SK-N-SH (cell line): ENCODE measurements at regions not wholly inside any gene's neighbourhood (a gene's known extent, or its start where the extent isn't known, plus 50 kb on each side); places are given as distances from the start of the nearest gene placed in this dataset.

Source experiments
- CTCF ChIA-PET: fragments of 300-600, 350-600 bp; formaldehyde crosslinking; extraction: SDS; loops from one replicate; lab custom pipeline; 2021; lab: Yijun Ruan, JAX
- POLR2A ChIA-PET: fragments of 350-600 bp; sonication (Branson Sonifier 250); formaldehyde crosslinking; extraction: SDS; loops from one replicate; lab custom pipeline; 2020; ENCODE audit warnings: antibody characterized with exemption, inconsistent platforms; lab: Yijun Ruan, JAX
- DNase-seq: peaks from one replicate; pipeline ENCODE4 v3.0.0; 2012
- H2AFZ ChIP-seq: fragments of 200-600 bp; sonication (generic); 2 replicates; pipeline ENCODE4 v1.8.1; 2016; ENCODE audit warnings: antibody characterized with exemption, mild to moderate bottlenecking, low read depth
- H3F3A ChIP-seq: fragments of 200-600 bp; sonication (generic); replicated peaks from 2 replicates; pipeline ENCODE3; 2016; ENCODE audit warnings: antibody characterized with exemption, mild to moderate bottlenecking; ENCODE audit not compliant: insufficient read depth
- H3K27ac ChIP-seq, 2 experiments: fragments of 200-500 bp in 1 of 2; fragments of 200-600 bp in 1 of 2; sonication (Bioruptor generic) in 1 of 2; sonication (generic), shearing (Covaris generic) in 1 of 2; 2 replicates each; pipeline versions ENCODE4 v1.5.1 to v1.6.1; 2014 to 2016; ENCODE audit warnings: low read depth in 2 of 2, inconsistent platforms in 1 of 2, low read length in 1 of 2, mild to moderate bottlenecking in 1 of 2, mixed read lengths in 1 of 2
- H3K27me3 ChIP-seq: fragments of 200-600 bp; sonication (generic), shearing (Covaris generic); 2 replicates; pipeline ENCODE4 v1.6.1; 2016; ENCODE audit warnings: mixed run types; ENCODE audit not compliant: insufficient read depth
- H3K36me3 ChIP-seq, 2 experiments: fragments of 200-500 bp in 1 of 2; fragments of 200-600 bp in 1 of 2; sonication (Bioruptor generic) in 1 of 2; sonication (generic) in 1 of 2; replicated peaks in 1 of 2; 2 replicates each; pipeline versions ENCODE3 to v1.5.1; 2014 to 2016; ENCODE audit warnings: low read length in 1 of 2, mild to moderate bottlenecking in 1 of 2; ENCODE audit not compliant: insufficient read depth in 2 of 2, control insufficient read depth in 1 of 2
- H3K4me1 ChIP-seq, 2 experiments: fragments of 200-500 bp in 1 of 2; fragments of 200-600 bp in 1 of 2; sonication (Bioruptor generic) in 1 of 2; sonication (generic), shearing (Covaris generic) in 1 of 2; 2 replicates each; pipeline versions ENCODE4 v1.5.1 to v1.6.1; 2014 to 2016; ENCODE audit warnings: low read depth in 1 of 2, low read length in 1 of 2, mixed run types in 1 of 2; ENCODE audit not compliant: insufficient read depth in 2 of 2, control insufficient read depth in 1 of 2
- H3K4me2 ChIP-seq: fragments of 200-600 bp; sonication (generic), shearing (Covaris generic); 2 replicates; pipeline ENCODE4 v1.6.1; 2017; ENCODE audit warnings: mixed run types
- H3K4me3 ChIP-seq, 2 experiments: fragments of 200-500 bp in 1 of 2; fragments of 200-600 bp in 1 of 2; sonication (Bioruptor generic) in 1 of 2; sonication (generic), shearing (Covaris generic) in 1 of 2; 2 replicates each; pipeline versions ENCODE4 v1.5.1 to v1.8.1; 2014 to 2016; ENCODE audit warnings: low read depth in 2 of 2, inconsistent platforms in 1 of 2, low read length in 1 of 2, mild to moderate bottlenecking in 1 of 2, mixed read lengths in 1 of 2, moderate library complexity in 1 of 2
- H3K79me2 ChIP-seq: fragments of 200-600 bp; sonication (generic); 2 replicates; pipeline ENCODE4 v1.8.1; 2017; ENCODE audit warnings: mild to moderate bottlenecking; ENCODE audit not compliant: insufficient read depth
- H3K9ac ChIP-seq: fragments of 200-600 bp; sonication (generic); 2 replicates; pipeline ENCODE4 v1.6.1; 2017; ENCODE audit warnings: mixed run types
- H3K9me2 ChIP-seq: fragments of 200-600 bp; sonication (generic); 2 replicates; pipeline ENCODE4 v1.6.1; 2017; ENCODE audit warnings: mixed run types
- H3K9me3 ChIP-seq: fragments of 200-600 bp; sonication (generic); 2 replicates; pipeline ENCODE4 v1.6.1; 2017; ENCODE audit warnings: mixed run types, mild to moderate bottlenecking, moderate library complexity
- H4K20me1 ChIP-seq: fragments of 200-600 bp; sonication (generic); 2 replicates; pipeline ENCODE4 v1.6.1; 2017; ENCODE audit warnings: mild to moderate bottlenecking, mixed run types; ENCODE audit not compliant: insufficient read depth
- EP300 ChIP-seq, 2 experiments: IDR thresholded peaks; 2 replicates each; pipeline versions ENCODE4 v1.4.0 to v1.6.1; 2012; ENCODE audit warnings: borderline replicate concordance in 1 of 2, low read depth in 1 of 2, low read length in 1 of 2
- EZH2phosphoT487 ChIP-seq: fragments of 200-600 bp; sonication (generic); IDR thresholded peaks from 2 replicates; pipeline ENCODE4 v1.6.1; 2017; ENCODE audit warnings: low read depth, mixed run types, mild to moderate bottlenecking, antibody characterized with exemption, moderate library complexity, borderline replicate concordance
- FOSL2 ChIP-seq: IDR thresholded peaks from 2 replicates; pipeline ENCODE4 v1.4.0; 2012; ENCODE audit warnings: low read depth, mild to moderate bottlenecking, moderate library complexity, borderline replicate concordance
- FOXJ3 ChIP-seq: sonication (generic); formaldehyde crosslinking; IDR thresholded peaks from 2 replicates; pipeline ENCODE4 v1.5.1; 2020; ENCODE audit warnings: mild to moderate bottlenecking, missing genetic modification reagents
- FOXM1 ChIP-seq: IDR thresholded peaks from 2 replicates; pipeline ENCODE4 v1.4.0; 2012; ENCODE audit warnings: low read depth, mild to moderate bottlenecking
- GATA2 ChIP-seq: sonication (generic); formaldehyde crosslinking; IDR thresholded peaks from 2 replicates; pipeline ENCODE4 v1.5.0; 2020; ENCODE audit warnings: mild to moderate bottlenecking, missing genetic modification reagents
- JUND ChIP-seq: IDR thresholded peaks from 2 replicates; pipeline ENCODE4 v1.4.0; 2012
- NFIC ChIP-seq: IDR thresholded peaks from 2 replicates; pipeline ENCODE4 v1.4.0; 2012; ENCODE audit warnings: borderline replicate concordance
- SIN3A ChIP-seq: IDR thresholded peaks from 2 replicates; pipeline ENCODE4 v1.6.1; 2012; ENCODE audit warnings: low read depth, mild to moderate bottlenecking, low read length, moderate library complexity, borderline replicate concordance
- TCF12 ChIP-seq: IDR thresholded peaks from 2 replicates; pipeline ENCODE4 v1.4.0; 2012
- whole genome bisulfite sequencing: methylation state at CpG from one replicate; pipeline ENCODE4 v1.1.6; 2017; ENCODE audit warnings: low lambda C conversion rate; 5-methylcytosine and 5-hydroxymethylcytosine counted together
- TF ChIP-seq, protein P1 (sequence below): fragments of 150-350 bp; IDR thresholded peaks from 2 replicates; pipeline ENCODE4 v1.6.1; 2016; ENCODE audit warnings: mild to moderate bottlenecking, low read depth, low read length
- TF ChIP-seq, protein P2 (sequence below): IDR thresholded peaks from 2 replicates; pipeline ENCODE4 v1.4.0; 2012; ENCODE audit warnings: low read depth, borderline replicate concordance
- TF ChIP-seq, protein P3 (sequence below): IDR thresholded peaks from 2 replicates; pipeline ENCODE4 v1.6.1; 2012; ENCODE audit warnings: mild to moderate bottlenecking, low read depth, low read length, moderate library complexity

DNA sequence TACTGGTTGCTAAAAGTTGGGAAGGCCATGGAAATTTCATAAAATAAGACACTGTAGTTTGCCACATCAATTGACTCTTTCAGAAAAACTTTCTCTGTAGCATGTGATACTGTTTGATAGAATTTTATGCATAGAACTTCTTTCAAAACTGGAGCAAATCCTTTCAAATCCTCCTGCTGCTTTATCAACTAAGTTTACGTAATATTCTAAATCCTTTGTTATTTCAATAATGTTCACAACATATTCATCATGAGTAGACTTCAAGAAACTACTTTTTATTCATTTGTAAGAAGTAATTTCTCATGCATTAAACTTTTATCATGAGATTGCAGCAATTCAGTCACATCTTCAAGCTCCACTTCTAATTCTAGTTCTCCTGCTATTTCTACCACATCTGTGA is 199.3 kb downstream of the PCDH18 start:
- H3K9me3 ChIP-seq, result no peaks in the 10 kb centered on the region
- no peaks in the 10 kb centered on the region for H3K9me2 ChIP-seq
- H3K4me3 ChIP-seq, result no peak overlapping the region
- H3F3A ChIP-seq, result no peaks in the 10 kb centered on the region
- no peak overlapping the region for H3K27ac ChIP-seq
- no peak overlapping the region for H3K4me2 ChIP-seq
- DNase-seq, result no peak
- no peak overlapping the region for H2AFZ ChIP-seq
- no peaks in the 10 kb centered on the region for H3K79me2 ChIP-seq
- no peaks in the 10 kb centered on the region for H3K27me3 ChIP-seq
- CTCF ChIA-PET, result interaction anchor here (1.9 kb wide), 1 partner anchor 22 kb away, joined by 4 read pairs; no protein-coding TSS in a partner anchor
- POLR2A ChIA-PET, result no interaction called here
- no peak overlapping the region for H3K9ac ChIP-seq
- no peaks in the 10 kb centered on the region for H3K36me3 ChIP-seq
- TF ChIP-seq GATA2 (CRISPR knock-in tag) (no peak), FOXJ3 (CRISPR knock-in tag) (no peak), EZH2phosphoT487 (no peak), JUND (no peak), TCF12 (no peak), EP300 (IDR thresholded peaks at IDR 0.05; ENCODE audit: borderline replicate concordance in 1 of 2, low read depth in 1 of 2, low read length in 1 of 2) (no peak), NFIC (no peak), FOXM1 (no peak), FOSL2 (no peak), SIN3A (no peak)
- TF ChIP-seq, protein P1, sequence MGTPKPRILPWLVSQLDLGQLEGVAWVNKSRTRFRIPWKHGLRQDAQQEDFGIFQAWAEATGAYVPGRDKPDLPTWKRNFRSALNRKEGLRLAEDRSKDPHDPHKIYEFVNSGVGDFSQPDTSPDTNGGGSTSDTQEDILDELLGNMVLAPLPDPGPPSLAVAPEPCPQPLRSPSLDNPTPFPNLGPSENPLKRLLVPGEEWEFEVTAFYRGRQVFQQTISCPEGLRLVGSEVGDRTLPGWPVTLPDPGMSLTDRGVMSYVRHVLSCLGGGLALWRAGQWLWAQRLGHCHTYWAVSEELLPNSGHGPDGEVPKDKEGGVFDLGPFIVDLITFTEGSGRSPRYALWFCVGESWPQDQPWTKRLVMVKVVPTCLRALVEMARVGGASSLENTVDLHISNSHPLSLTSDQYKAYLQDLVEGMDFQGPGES, result no peak
- TF ChIP-seq, protein P2, sequence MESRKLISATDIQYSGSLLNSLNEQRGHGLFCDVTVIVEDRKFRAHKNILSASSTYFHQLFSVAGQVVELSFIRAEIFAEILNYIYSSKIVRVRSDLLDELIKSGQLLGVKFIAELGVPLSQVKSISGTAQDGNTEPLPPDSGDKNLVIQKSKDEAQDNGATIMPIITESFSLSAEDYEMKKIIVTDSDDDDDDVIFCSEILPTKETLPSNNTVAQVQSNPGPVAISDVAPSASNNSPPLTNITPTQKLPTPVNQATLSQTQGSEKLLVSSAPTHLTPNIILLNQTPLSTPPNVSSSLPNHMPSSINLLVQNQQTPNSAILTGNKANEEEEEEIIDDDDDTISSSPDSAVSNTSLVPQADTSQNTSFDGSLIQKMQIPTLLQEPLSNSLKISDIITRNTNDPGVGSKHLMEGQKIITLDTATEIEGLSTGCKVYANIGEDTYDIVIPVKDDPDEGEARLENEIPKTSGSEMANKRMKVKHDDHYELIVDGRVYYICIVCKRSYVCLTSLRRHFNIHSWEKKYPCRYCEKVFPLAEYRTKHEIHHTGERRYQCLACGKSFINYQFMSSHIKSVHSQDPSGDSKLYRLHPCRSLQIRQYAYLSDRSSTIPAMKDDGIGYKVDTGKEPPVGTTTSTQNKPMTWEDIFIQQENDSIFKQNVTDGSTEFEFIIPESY, result no peak
- TF ChIP-seq, protein P3, sequence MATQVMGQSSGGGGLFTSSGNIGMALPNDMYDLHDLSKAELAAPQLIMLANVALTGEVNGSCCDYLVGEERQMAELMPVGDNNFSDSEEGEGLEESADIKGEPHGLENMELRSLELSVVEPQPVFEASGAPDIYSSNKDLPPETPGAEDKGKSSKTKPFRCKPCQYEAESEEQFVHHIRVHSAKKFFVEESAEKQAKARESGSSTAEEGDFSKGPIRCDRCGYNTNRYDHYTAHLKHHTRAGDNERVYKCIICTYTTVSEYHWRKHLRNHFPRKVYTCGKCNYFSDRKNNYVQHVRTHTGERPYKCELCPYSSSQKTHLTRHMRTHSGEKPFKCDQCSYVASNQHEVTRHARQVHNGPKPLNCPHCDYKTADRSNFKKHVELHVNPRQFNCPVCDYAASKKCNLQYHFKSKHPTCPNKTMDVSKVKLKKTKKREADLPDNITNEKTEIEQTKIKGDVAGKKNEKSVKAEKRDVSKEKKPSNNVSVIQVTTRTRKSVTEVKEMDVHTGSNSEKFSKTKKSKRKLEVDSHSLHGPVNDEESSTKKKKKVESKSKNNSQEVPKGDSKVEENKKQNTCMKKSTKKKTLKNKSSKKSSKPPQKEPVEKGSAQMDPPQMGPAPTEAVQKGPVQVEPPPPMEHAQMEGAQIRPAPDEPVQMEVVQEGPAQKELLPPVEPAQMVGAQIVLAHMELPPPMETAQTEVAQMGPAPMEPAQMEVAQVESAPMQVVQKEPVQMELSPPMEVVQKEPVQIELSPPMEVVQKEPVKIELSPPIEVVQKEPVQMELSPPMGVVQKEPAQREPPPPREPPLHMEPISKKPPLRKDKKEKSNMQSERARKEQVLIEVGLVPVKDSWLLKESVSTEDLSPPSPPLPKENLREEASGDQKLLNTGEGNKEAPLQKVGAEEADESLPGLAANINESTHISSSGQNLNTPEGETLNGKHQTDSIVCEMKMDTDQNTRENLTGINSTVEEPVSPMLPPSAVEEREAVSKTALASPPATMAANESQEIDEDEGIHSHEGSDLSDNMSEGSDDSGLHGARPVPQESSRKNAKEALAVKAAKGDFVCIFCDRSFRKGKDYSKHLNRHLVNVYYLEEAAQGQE, result no peak
- TF ChIP-seq, all 33 proteins: peak for 0
- no peaks in the 10 kb centered on the region for H3K4me1 ChIP-seq
- 89% methylated on average over 1 of the region's 1 CpG for WGBS
- no peaks in the 10 kb centered on the region for H4K20me1 ChIP-seq
